B cell (primary cell): ENCODE measurements at regions not wholly inside any gene's neighbourhood (a gene's known extent, or its start where the extent isn't known, plus 50 kb on each side); places are given as distances from the start of the nearest gene placed in this dataset.

Source experiments
- CTCF ChIP-seq: fragments of 200-600 bp; IDR thresholded peaks from one replicate; pipeline ENCODE4 v1.8.0; 2022; ENCODE audit warnings: antibody characterized with exemption, mild to moderate bottlenecking
- EZH2 ChIP-seq: IDR thresholded peaks from 2 replicates; pipeline ENCODE4 v1.6.1; 2012; ENCODE audit warnings: borderline replicate concordance, low read depth, mild to moderate bottlenecking, moderate library complexity, low read length; ENCODE audit not compliant: insufficient read depth, poor library complexity, severe bottlenecking

- TF ChIP-seq CTCF (no peak), EZH2 (no peak)
Observed at GRCh38 chr13:79987323-79987722, 353.6 kb downstream of the SPRY2 start.
